ENCODE measurements at regions not wholly inside any gene's neighbourhood (a gene's known extent, or its start where the extent isn't known, plus 50 kb on each side); places are given as distances from the start of the nearest gene placed in this dataset.

- TF ChIP-seq, protein P1, sequence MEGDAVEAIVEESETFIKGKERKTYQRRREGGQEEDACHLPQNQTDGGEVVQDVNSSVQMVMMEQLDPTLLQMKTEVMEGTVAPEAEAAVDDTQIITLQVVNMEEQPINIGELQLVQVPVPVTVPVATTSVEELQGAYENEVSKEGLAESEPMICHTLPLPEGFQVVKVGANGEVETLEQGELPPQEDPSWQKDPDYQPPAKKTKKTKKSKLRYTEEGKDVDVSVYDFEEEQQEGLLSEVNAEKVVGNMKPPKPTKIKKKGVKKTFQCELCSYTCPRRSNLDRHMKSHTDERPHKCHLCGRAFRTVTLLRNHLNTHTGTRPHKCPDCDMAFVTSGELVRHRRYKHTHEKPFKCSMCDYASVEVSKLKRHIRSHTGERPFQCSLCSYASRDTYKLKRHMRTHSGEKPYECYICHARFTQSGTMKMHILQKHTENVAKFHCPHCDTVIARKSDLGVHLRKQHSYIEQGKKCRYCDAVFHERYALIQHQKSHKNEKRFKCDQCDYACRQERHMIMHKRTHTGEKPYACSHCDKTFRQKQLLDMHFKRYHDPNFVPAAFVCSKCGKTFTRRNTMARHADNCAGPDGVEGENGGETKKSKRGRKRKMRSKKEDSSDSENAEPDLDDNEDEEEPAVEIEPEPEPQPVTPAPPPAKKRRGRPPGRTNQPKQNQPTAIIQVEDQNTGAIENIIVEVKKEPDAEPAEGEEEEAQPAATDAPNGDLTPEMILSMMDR (IDR thresholded peaks at IDR 0.05), result no peak
Observed at GRCh38 chr2:224174521-224174920, 135.4 kb upstream of the SERPINE2 start.

DNA sequence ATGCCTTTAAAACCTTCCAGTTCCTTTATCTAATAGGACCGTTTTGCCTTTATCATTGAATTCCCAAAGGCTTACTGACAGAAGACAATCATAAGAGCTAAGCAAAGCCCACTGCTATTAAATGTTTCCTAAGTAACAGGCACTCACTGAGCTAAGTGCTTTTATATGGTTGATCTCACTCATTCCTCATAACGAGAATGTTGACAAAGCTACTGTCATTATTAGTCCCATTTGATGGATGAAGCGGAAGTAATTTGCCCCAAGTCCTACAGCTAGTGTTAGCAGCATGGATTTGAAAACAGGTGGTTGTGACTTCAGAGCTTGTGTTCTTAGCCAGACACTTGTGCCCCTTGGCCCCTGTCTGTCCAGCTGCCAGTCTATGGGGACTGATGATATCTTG lies 134.8 kb upstream of the SERPINE2 start:
- TF ChIP-seq, protein P1 (IDR thresholded peaks at IDR 0.05), result no peak

GRCh38 chr2:224173210-224173609 lies 134.1 kb upstream of the SERPINE2 start:
- TF ChIP-seq, protein P1 (IDR thresholded peaks at IDR 0.05), result no peak

- TF ChIP-seq, protein P1 (IDR thresholded peaks at IDR 0.05), result no peak
Observed at GRCh38 chr2:224171226-224171625, 132.1 kb upstream of the SERPINE2 start.

GRCh38 chr2:224169847-224170246 lies 130.8 kb upstream of the SERPINE2 start:
- TF ChIP-seq, protein P1 (IDR thresholded peaks at IDR 0.05), result no peak

DNA sequence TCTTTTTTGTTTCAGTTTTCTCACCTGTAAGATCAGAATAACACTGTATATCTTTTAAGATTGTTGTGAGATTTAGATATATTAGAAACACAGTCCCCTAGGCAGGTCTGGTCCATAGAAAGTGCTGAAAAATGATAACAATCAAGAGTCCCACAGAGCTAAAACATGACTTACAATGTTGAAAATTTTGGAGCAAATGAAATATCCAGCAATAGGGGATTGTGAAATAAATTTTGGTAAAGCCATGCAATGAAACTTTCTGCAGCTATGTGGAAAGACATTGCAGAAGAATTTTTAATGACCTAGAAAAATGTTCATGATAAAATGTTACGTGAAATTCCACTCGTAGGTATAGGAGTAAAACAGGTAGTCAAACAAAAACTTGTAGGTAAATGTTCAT lies 127.6 kb upstream of the SERPINE2 start:
- TF ChIP-seq, protein P1 (IDR thresholded peaks at IDR 0.05), result no peak

DNA sequence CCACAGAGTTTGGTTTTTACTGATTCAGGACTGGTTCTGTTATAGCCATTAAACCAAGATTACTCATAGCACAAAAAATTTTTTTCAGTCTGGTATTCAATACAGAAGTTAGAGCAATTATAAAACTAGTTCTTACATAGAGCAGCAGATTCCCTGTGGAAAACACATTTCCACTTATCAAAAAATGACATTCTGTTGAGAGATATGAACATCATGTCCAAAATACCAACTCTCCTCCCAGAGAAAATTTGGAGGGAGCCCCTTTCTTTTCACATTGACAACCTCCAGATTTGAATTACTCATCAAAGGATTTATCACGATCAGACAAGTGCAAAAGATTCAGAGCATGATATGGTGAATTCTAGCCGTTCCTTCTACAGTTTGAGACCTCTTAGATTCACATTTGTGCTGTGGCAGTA lies 126.8 kb upstream of the SERPINE2 start:
- TF ChIP-seq, protein P1 (IDR thresholded peaks at IDR 0.05), result no peak

All from LNCAP (cell line).